Transverse colon (tissue), 4 donors: ENCODE measurements at regions not wholly inside any gene's neighbourhood (a gene's known extent, or its start where the extent isn't known, plus 50 kb on each side); places are given as distances from the start of the nearest gene placed in this dataset.

Source experiments
- DNase-seq: peaks from one replicate; pipeline ENCODE4 v3.0.0-alpha.2; 2019
- H3K27ac ChIP-seq, 4 donors: fragments of 200-600 bp; sonication (generic); 2 replicates each; pipeline ENCODE4 v1.5.1; 2016 to 2018; ENCODE audit warnings: inconsistent platforms in 4 of 4
- H3K27me3 ChIP-seq: fragments of 200-600 bp; sonication (generic); 2 replicates; pipeline ENCODE4 v1.5.1; 2017; ENCODE audit warnings: inconsistent platforms
- H3K36me3 ChIP-seq, 4 donors: fragments of 200-600 bp; sonication (generic); 2 replicates each; pipeline ENCODE4 v1.5.1; 2017 to 2019; ENCODE audit warnings: inconsistent platforms in 4 of 4
- H3K4me1 ChIP-seq, 4 donors: fragments of 200-600 bp; sonication (generic); 2 replicates each; pipeline ENCODE4 v1.5.1; 2017 to 2020; ENCODE audit warnings: inconsistent platforms in 4 of 4
- H3K4me3 ChIP-seq, 4 donors: fragments of 200-600 bp; sonication (generic); 1 replicate in 1 of 4; 2 replicates in 3 of 4; pipeline versions ENCODE4 v1.5.1 to v1.6.1; 2017 to 2019; ENCODE audit warnings: inconsistent platforms in 4 of 4
- H3K9me3 ChIP-seq, 2 donors: fragments of 200-600 bp; sonication (generic); 2 replicates each; pipeline ENCODE4 v1.5.1; 2017 to 2019; ENCODE audit warnings: inconsistent platforms in 2 of 2
- EP300 ChIP-seq: sonication (generic); formaldehyde crosslinking; IDR thresholded peaks from one replicate; pipeline ENCODE4 v1.6.1; 2017; ENCODE audit warnings: antibody characterized with exemption, low read depth
- POLR2A ChIP-seq: fragments of 450-650 bp; IDR thresholded peaks from one replicate; pipeline ENCODE4 v1.6.1; 2016; ENCODE audit warnings: antibody characterized with exemption, mild to moderate bottlenecking, moderate library complexity
- POLR2AphosphoS5 ChIP-seq, 3 donors: sonication (generic); formaldehyde crosslinking; IDR thresholded peaks; one replicate each; pipeline ENCODE4 v1.6.1; 2016; ENCODE audit warnings: antibody characterized with exemption in 3 of 3
- WGBS, 2 donors: methylation state at CpG; one replicate each; pipeline ENCODE4 v1.1.5; 2018; ENCODE audit warnings: low coverage in 1 of 2; 5-methylcytosine and 5-hydroxymethylcytosine counted together
- in situ Hi-C, 4 donors: fragments of 200-750 bp; cut with MboI; loops; one replicate each; pipeline versions ENCODE4 v1.15.0 to v1.15.1; 2017; ENCODE audit warnings: low sequenced_read_pairs in 3 of 4, low pct_ligation_motif_present in 1 of 4, low pct_unique_long_range_greater_than_20kb in 1 of 4
- intact Hi-C: fragments of 100-400 bp; cut with DNase I; formaldehyde crosslinking; loops from one replicate; pipeline ENCODE4 v1.15.1; 2023; ENCODE audit warnings: low total_unique reads
- TF ChIP-seq, protein P1 (sequence below), 5 experiments: fragments of 200-600 bp in 3 of 5; fragments of 450-650 bp in 2 of 5; sonication (generic) in 3 of 5; IDR thresholded peaks; 1 replicate in 2 of 5; 2 replicates in 3 of 5; pipeline ENCODE4 v1.5.1; 2016 to 2017; ENCODE audit warnings: antibody characterized with exemption in 5 of 5, inconsistent platforms in 3 of 5, mild to moderate bottlenecking in 2 of 5, moderate library complexity in 1 of 5

DNA sequence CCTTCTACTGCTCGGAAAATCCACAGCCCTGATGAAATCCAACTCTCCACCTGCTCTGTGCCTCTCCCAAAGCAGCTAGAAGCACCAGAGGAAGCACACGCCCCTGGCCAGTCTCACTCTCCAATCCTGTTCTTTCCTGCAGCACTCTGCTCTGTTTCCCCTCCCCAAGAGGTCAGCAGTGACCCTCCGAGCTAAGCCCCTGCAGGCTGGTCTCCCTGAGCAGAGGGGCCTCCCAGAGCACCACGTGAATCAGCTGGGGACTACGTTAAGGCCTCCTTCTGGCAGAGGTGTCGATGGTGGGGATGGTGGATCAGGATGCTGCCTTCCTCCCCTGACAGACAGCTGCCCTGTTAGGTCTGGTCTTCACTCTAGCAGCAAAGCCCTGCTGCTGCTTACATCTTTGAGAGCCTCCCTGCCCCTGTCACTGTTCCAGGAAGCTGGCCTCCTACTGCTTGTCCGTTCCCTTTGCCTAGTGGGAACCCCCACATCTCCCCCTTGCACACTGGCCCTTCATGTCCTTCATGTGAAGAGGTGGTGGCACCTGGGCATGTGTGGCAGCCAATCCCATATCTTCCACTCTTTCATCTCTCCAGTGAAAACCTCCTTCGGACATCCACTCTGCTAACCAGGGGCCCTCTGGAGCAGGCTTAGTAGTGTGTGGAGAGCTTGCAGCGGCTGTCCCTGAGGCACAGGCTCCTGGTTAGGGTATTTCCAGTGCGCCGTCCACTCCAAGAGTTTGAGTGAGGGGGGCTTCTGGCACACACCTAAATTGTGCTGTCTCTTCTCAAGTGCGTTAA is 307.5 kb upstream of the HS6ST1 start:
- intact Hi-C loops, result no loop called here
- peaks cover 0 to 4% (median 0%) of the 10 kb centered on the region in 4 donors for H3K4me1 ChIP-seq
- TF ChIP-seq POLR2A, result no peak
- WGBS, 2 donors, result 65 to 73% methylated on average over 4 to 12 of the region's 12 CpGs
- no peaks in the 10 kb centered on the region for H3K27me3 ChIP-seq
- H3K9me3 ChIP-seq, result no peaks in the 10 kb centered on the region
- no peaks in the 10 kb centered on the region for H3K36me3 ChIP-seq
- H3K27ac ChIP-seq, result no peak overlapping the region
- DNase-seq, result no peak
- no peak overlapping the region for H3K4me3 ChIP-seq
- in situ Hi-C loops, result no loop called here

DNA sequence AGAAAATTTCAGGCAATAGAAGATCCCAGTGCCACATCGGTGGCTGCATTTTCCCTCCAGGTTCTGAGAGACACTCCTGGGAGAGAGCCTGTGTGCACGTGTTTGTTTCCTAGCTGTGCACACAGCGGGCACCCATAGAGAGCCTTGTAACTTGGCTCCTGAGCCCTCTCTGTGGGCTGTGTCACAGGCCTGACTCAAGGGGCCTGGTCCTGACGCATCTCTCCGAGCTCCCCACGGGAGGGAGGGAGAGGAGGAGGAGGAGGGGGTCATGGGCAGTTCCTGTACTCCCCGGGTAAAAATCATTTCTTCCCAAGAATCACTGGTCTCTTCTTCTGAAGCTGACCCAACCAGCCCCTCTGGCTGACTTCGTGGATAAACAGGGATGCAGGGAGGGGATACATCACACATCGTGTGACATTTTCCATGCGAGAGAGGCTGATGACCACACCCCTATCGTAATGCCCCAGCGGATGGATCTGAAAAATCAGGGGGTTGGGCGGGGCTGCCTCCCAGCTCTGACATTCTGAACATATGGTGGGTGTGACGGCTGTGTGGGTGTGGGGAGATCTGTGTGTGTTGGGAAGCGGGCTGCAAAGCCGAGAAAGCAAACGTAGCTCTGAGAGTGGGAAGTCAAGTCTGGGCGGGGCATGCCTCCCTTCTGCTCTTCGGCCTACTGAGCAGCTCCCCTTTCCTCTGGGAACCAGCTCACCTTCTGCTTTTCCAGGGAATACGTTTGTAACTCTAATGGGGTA is 308.3 kb upstream of the HS6ST1 start:
- no peaks in the 10 kb centered on the region for H3K36me3 ChIP-seq
- intact Hi-C loops (no loop called here), in situ Hi-C loops (no loop called here)
- no peaks in the 10 kb centered on the region for H3K27me3 ChIP-seq
- no peak overlapping the region for H3K27ac ChIP-seq
- no peaks in the 10 kb centered on the region for H3K9me3 ChIP-seq
- WGBS, 2 donors, result 33 to 60% methylated on average over 3 to 19 of the region's 20 CpGs
- peaks cover 0 to 4% (median 0%) of the 10 kb centered on the region in 4 donors for H3K4me1 ChIP-seq
- DNase-seq, result no peak
- TF ChIP-seq, protein P1, sequence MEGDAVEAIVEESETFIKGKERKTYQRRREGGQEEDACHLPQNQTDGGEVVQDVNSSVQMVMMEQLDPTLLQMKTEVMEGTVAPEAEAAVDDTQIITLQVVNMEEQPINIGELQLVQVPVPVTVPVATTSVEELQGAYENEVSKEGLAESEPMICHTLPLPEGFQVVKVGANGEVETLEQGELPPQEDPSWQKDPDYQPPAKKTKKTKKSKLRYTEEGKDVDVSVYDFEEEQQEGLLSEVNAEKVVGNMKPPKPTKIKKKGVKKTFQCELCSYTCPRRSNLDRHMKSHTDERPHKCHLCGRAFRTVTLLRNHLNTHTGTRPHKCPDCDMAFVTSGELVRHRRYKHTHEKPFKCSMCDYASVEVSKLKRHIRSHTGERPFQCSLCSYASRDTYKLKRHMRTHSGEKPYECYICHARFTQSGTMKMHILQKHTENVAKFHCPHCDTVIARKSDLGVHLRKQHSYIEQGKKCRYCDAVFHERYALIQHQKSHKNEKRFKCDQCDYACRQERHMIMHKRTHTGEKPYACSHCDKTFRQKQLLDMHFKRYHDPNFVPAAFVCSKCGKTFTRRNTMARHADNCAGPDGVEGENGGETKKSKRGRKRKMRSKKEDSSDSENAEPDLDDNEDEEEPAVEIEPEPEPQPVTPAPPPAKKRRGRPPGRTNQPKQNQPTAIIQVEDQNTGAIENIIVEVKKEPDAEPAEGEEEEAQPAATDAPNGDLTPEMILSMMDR (IDR thresholded peaks at IDR 0.05), result no peak
- TF ChIP-seq POLR2AphosphoS5 (IDR thresholded peaks at IDR 0.05) (no peak), EP300 (no peak), POLR2A (no peak)
- H3K4me3 ChIP-seq, result no peak overlapping the region

DNA sequence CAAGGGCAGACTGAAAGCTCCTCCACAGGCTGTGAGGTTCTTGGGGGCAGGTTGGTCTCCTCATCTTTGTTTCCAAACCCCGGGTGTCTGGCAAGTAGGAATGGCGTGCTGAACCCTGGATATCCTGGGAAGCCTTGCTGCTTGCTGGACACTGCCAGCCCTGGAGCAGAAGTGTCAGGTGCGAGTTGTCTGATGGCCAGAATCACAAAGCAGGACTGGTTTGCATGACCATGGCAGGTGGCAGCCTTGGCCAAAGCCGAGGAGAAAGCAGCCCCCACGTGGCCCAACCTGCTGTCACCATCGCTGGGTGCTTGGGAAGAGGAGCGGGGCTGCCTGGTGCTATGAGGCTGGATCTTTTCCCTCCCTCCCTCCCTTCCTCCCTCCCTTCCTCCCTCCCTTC is 309.5 kb upstream of the HS6ST1 start:
- DNase-seq, result no peak
- Histone ChIP-seq H3K27me3 (no peaks in the 10 kb centered on the region), H3K36me3 (no peaks in the 10 kb centered on the region), H3K4me3 (no peak overlapping the region), H3K9me3 (no peaks in the 10 kb centered on the region), H3K4me1 (peaks cover 0 to 4% (median 0%) of the 10 kb centered on the region in 4 donors), H3K27ac (no peak overlapping the region)
- TF ChIP-seq EP300 (no peak), POLR2AphosphoS5 (IDR thresholded peaks at IDR 0.05) (no peak), POLR2A (no peak)
- TF ChIP-seq, protein P1 (IDR thresholded peaks at IDR 0.05), result no peak
- intact Hi-C loops, result no loop called here
- 87 to 100% methylated on average over 2 to 7 of the region's 7 CpGs for WGBS, 2 donors
- in situ Hi-C loops, result no loop called here

DNA sequence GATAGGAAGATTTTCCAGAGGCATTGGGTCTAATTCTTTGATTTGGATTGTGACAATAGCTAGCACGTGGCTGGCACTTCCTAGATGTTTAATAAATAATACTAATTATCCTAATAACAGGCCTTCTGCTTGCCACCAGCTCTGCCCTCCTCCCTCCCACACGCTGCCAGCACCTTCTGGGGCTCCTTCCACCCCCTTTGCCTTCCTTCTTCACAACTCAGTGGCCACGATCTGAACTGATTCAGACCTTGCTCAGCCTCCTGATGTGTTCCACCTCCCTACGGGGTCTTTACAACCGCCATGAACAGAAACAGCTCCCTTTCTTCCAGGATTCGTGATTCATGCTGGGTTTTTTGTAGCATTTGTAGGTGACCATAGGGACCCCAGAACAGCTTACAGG is 310.3 kb upstream of the HS6ST1 start:
- Histone ChIP-seq H3K4me3 (no peak overlapping the region), H3K27me3 (no peaks in the 10 kb centered on the region), H3K9me3 (no peaks in the 10 kb centered on the region), H3K4me1 (no peaks in the 10 kb centered on the region), H3K36me3 (no peaks in the 10 kb centered on the region), H3K27ac (no peak overlapping the region)
- 77 to 83% methylated on average over 3 to 6 of the region's 6 CpGs for WGBS, 2 donors
- TF ChIP-seq POLR2A (no peak), POLR2AphosphoS5 (IDR thresholded peaks at IDR 0.05) (no peak), EP300 (no peak)
- TF ChIP-seq, protein P1 (IDR thresholded peaks at IDR 0.05), result no peak
- intact Hi-C loops (no loop called here), in situ Hi-C loops (no loop called here)
- DNase-seq, result no peak
